Sigmoid colon (tissue), 4 donors: ENCODE measurements at regions not wholly inside any gene's neighbourhood (a gene's known extent, or its start where the extent isn't known, plus 50 kb on each side); places are given as distances from the start of the nearest gene placed in this dataset.

ENCODE experiments used
- EP300 ChIP-seq, 4 donors: sonication (generic); formaldehyde crosslinking; IDR thresholded peaks; one replicate each; pipeline ENCODE4 v1.6.1; 2017; ENCODE audit warnings: antibody characterized with exemption in 4 of 4
- POLR2A ChIP-seq, 2 donors: fragments of 450-650 bp; IDR thresholded peaks; one replicate each; pipeline ENCODE4 v1.6.1; 2016; ENCODE audit warnings: antibody characterized with exemption in 2 of 2, mild to moderate bottlenecking in 2 of 2, moderate library complexity in 2 of 2
- POLR2AphosphoS5 ChIP-seq, 4 donors: sonication (generic); formaldehyde crosslinking; IDR thresholded peaks; one replicate each; pipeline ENCODE4 v1.6.1; 2017; ENCODE audit warnings: antibody characterized with exemption in 4 of 4
- TF ChIP-seq, protein P1 (sequence below), 4 experiments: fragments of 450-650 bp in 3 of 4; fragments of 200-600 bp in 1 of 4; IDR thresholded peaks; one replicate each; pipeline ENCODE4 v1.5.1; 2016 to 2019; ENCODE audit warnings: antibody characterized with exemption in 4 of 4, mild to moderate bottlenecking in 3 of 4, moderate library complexity in 2 of 4

DNA sequence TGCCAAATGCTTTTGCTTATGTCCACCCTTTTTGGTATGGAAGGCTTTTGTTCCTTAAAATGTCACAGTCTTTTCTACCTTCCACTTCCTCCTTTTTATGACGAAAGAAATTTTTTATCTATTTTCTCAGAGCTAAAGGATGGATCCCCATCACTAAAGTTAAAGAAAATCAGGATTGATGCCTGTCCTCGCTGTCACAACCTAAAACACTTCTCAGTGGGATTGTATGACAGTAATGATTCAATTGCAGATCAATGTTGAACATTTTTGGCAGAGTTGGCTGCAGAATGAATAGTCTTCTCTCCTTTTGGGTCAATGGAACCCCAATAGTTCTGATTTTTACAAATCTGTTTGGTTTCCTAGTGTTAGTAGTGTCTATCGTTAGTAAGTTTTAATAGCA is 549.8 kb upstream of the ROBO2 start:
- no peak for TF ChIP-seq EP300 (IDR thresholded peaks at IDR 0.05)
- TF ChIP-seq, protein P1, sequence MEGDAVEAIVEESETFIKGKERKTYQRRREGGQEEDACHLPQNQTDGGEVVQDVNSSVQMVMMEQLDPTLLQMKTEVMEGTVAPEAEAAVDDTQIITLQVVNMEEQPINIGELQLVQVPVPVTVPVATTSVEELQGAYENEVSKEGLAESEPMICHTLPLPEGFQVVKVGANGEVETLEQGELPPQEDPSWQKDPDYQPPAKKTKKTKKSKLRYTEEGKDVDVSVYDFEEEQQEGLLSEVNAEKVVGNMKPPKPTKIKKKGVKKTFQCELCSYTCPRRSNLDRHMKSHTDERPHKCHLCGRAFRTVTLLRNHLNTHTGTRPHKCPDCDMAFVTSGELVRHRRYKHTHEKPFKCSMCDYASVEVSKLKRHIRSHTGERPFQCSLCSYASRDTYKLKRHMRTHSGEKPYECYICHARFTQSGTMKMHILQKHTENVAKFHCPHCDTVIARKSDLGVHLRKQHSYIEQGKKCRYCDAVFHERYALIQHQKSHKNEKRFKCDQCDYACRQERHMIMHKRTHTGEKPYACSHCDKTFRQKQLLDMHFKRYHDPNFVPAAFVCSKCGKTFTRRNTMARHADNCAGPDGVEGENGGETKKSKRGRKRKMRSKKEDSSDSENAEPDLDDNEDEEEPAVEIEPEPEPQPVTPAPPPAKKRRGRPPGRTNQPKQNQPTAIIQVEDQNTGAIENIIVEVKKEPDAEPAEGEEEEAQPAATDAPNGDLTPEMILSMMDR (IDR thresholded peaks at IDR 0.05), result no peak
- no peak for TF ChIP-seq POLR2A (IDR thresholded peaks at IDR 0.05)
- no peak for TF ChIP-seq POLR2AphosphoS5 (IDR thresholded peaks at IDR 0.05)
